ENCODE measurements at regions not wholly inside any gene's neighbourhood (a gene's known extent, or its start where the extent isn't known, plus 50 kb on each side); places are given as distances from the start of the nearest gene placed in this dataset.

GRCh38 chr12:59164226-59164625 is 243.9 kb upstream of the LRIG3 start:
- TF ChIP-seq SRF (IDR thresholded peaks at IDR 0.05; ENCODE audit: low read depth) (no peak), FOSL1 (IDR thresholded peaks at IDR 0.05; ENCODE audit: low read depth) (no peak)
